Progenitor cell of endocrine pancreas (in vitro differentiated cells): ENCODE measurements at regions not wholly inside any gene's neighbourhood (a gene's known extent, or its start where the extent isn't known, plus 50 kb on each side); places are given as distances from the start of the nearest gene placed in this dataset.

ENCODE experiments used
- DNase-seq: peaks from one replicate; pipeline ENCODE4 v3.0.0; 2021; ENCODE audit warnings: low spot score; ENCODE audit not compliant: unreplicated experiment
- H3K27ac Mint-ChIP-seq: 2 replicates; pipeline ENCODE4 v1.8.0; 2021; ENCODE audit warnings: mild to moderate bottlenecking, moderate library complexity, mixed read lengths
- H3K27me3 Mint-ChIP-seq: 2 replicates; pipeline ENCODE4 v1.8.0; 2021; ENCODE audit warnings: mixed read lengths
- H3K36me3 Mint-ChIP-seq: 2 replicates; pipeline ENCODE4 v1.8.0; 2022; ENCODE audit warnings: mixed read lengths; ENCODE audit not compliant: insufficient read depth
- H3K4me1 Mint-ChIP-seq: 2 replicates; pipeline ENCODE4 v1.8.0; 2021; ENCODE audit warnings: low read depth, mixed read lengths
- H3K4me3 Mint-ChIP-seq: 2 replicates; pipeline ENCODE4 v1.8.0; 2021; ENCODE audit warnings: low read depth, mild to moderate bottlenecking, moderate library complexity, mixed read lengths
- H3K9me3 Mint-ChIP-seq: 2 replicates; pipeline ENCODE4 v1.8.0; 2021; ENCODE audit warnings: low read depth, mixed read lengths
- TF ChIP-seq, protein P1 (sequence below): fragments of 200-600 bp; sonication (generic); IDR thresholded peaks from one replicate; pipeline ENCODE4 v1.5.0; 2021; ENCODE audit warnings: antibody characterized with exemption, mild to moderate bottlenecking; ENCODE audit not compliant: unreplicated experiment

DNA sequence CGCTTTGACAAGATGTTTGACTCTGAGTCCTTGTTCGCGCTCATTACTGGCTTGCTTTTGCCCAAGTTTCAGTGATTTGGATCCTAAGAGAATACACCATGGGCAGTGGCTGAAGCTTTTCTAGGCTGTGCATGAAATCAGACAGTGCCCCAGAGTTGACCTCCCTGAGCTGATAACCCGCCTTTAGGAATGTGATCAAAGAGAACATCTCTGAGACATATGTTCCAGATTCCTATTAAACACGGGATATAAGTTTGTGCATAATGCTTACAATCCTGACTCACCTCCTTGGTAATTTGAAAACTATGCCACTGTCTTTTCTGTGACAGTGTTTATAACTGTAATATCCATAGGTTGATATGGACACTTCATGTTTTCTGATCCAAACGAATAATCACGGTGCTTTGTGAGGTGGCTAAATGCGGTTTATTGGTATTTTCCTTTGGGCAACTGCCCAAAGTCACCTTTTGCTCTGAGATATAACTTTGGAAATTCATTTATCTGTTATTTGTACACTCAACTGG lies 732.9 kb downstream of the MTRR start:
- DNase-seq, result no peak
- Mint-ChIP-seq H3K4me1 (no peaks in the 10 kb centered on the region), H3K4me3 (no peak overlapping the region), H3K27ac (no peak overlapping the region), H3K27me3 (peaks cover 3% of the 10 kb centered on the region), H3K36me3 (no peaks in the 10 kb centered on the region), H3K9me3 (peaks cover 4% of the 10 kb centered on the region)
- TF ChIP-seq, protein P1, sequence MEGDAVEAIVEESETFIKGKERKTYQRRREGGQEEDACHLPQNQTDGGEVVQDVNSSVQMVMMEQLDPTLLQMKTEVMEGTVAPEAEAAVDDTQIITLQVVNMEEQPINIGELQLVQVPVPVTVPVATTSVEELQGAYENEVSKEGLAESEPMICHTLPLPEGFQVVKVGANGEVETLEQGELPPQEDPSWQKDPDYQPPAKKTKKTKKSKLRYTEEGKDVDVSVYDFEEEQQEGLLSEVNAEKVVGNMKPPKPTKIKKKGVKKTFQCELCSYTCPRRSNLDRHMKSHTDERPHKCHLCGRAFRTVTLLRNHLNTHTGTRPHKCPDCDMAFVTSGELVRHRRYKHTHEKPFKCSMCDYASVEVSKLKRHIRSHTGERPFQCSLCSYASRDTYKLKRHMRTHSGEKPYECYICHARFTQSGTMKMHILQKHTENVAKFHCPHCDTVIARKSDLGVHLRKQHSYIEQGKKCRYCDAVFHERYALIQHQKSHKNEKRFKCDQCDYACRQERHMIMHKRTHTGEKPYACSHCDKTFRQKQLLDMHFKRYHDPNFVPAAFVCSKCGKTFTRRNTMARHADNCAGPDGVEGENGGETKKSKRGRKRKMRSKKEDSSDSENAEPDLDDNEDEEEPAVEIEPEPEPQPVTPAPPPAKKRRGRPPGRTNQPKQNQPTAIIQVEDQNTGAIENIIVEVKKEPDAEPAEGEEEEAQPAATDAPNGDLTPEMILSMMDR, result no peak

DNA sequence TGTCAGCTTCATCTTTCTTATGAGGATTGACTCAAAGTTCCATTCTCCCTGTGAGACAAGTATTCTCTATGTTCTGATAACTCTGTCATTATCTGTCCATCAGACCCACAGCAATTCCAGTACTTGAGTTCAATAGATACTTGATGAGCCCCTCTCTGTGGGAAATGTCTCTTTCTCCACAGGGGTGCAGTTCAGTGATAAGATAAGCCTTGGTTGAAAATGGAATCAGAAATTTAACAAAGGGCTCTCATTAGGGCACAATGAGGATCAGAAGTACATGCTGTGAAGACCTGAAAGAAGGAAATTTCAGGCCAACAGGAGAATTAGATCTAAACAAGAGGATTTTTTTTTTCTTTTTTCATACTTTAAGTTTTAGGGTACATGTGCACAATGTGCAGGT lies 737.3 kb downstream of the MTRR start:
- peaks cover 10% of the 10 kb centered on the region for H3K4me1 Mint-ChIP-seq
- H3K9me3 Mint-ChIP-seq, result peaks cover 4% of the 10 kb centered on the region
- no peak overlapping the region for H3K27ac Mint-ChIP-seq
- no peak overlapping the region for H3K4me3 Mint-ChIP-seq
- DNase-seq, result no peak
- no peaks in the 10 kb centered on the region for H3K27me3 Mint-ChIP-seq
- no peaks in the 10 kb centered on the region for H3K36me3 Mint-ChIP-seq
- TF ChIP-seq, protein P1, result no peak

DNA sequence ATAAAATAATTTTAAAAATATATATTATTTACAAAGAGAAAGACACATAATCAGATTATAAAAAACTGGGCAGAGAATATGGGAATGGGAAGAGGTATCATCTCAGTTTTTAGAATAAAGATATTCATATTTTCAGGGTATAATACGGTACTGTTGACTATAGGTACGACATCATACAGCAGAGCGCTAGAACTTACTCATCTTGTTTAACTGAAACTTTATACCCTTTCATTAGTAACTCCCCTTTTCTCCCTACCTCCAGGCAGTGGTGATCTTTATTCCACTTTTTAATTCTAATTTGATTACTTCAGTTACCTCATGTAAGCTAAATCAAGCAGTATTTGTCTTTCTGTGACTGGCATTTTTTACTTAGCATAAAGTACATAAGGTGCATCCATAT lies 742.1 kb downstream of the MTRR start:
- peaks cover 4% of the 10 kb centered on the region for H3K9me3 Mint-ChIP-seq
- DNase-seq, result no peak
- H3K27me3 Mint-ChIP-seq, result no peaks in the 10 kb centered on the region
- H3K36me3 Mint-ChIP-seq, result no peaks in the 10 kb centered on the region
- no peak overlapping the region for H3K27ac Mint-ChIP-seq
- no peak overlapping the region for H3K4me3 Mint-ChIP-seq
- peaks cover 16% of the 10 kb centered on the region for H3K4me1 Mint-ChIP-seq
- TF ChIP-seq, protein P1, result no peak

DNA sequence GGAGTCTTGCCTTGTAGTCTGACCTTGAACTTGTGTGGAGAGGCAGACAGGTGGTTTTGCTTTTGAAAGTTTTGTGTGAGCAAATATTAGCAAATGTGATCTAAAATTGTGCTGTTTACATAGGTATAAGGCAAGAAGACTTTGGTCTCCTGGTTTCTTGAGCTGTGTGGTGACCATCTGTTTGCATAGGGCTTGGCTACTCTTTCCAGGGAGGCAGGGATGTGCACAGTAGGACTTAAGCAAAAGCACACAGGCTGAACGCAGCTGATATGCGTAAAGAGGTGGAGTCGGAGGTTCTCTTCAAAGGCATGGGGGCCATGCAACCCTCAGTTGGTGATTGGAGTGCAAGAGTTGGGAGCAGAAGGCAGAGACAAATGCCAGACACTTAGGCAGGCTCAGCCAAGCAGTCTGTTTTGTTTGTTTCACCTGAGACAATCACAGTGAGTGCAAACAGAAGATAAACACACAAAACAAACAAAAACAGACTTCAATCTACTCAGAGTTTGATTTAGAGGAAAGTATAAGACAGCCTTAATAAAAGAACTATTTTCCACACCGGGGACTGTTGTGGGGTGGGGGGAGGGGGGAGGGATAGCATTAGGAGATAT lies 744.2 kb downstream of the MTRR start:
- Mint-ChIP-seq H3K4me1 (peaks cover 16% of the 10 kb centered on the region), H3K4me3 (no peak overlapping the region), H3K27me3 (no peaks in the 10 kb centered on the region), H3K9me3 (peaks cover 4% of the 10 kb centered on the region), H3K36me3 (no peaks in the 10 kb centered on the region), H3K27ac (no peak overlapping the region)
- DNase-seq, result no peak
- TF ChIP-seq, protein P1, result no peak

DNA sequence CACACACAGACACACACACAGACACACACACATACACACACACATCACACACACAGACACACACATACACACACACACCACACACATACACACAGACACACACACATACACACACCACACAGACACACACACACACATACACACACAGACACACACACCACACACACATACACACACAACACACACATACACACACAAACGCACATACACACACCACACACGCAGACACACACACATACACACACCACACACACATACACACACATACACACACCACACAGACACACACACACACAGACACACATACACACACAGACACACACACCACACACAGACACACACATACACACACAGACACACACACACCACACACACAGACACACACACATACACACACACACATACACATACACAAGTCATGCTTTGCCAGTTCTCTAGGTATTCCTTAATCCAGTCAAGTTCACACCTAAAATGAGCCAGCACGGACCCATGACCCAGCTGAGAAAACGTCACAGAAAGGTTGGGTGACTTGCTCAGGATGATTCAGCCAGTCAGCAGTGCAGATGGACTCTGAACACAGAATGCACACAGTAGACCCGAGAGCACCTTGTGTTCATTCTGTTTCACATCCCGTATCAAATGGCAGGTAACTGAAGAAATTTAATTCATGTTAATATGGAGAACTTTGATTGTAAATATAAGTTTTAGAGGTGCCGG lies 746.4 kb downstream of the MTRR start:
- no peak for DNase-seq
- Mint-ChIP-seq H3K36me3 (no peaks in the 10 kb centered on the region), H3K27ac (peak overlapping the region; percentile 6), H3K4me1 (peaks cover 7% of the 10 kb centered on the region), H3K27me3 (no peaks in the 10 kb centered on the region), H3K4me3 (no peak overlapping the region), H3K9me3 (peaks cover 4% of the 10 kb centered on the region)
- TF ChIP-seq, protein P1, result no peak
